GM13977 (cell line): ENCODE measurements at regions not wholly inside any gene's neighbourhood (a gene's known extent, or its start where the extent isn't known, plus 50 kb on each side); places are given as distances from the start of the nearest gene placed in this dataset.
"Not testable (repeated sequence)": the region's sequence is repeated elsewhere in the genome, so short reads cannot be mapped to it uniquely, and the experiment has no call there.

Source experiments
- DNase-seq: peaks from one replicate; pipeline ENCODE4 v3.0.0; 2012; ENCODE audit warnings: low spot score
- CTCF ChIP-seq: IDR thresholded peaks from 2 replicates; pipeline ENCODE4 v1.5.1; 2012; ENCODE audit warnings: mild to moderate bottlenecking, control low read depth; ENCODE audit not compliant: insufficient read depth; ENCODE audit errors: extremely low read depth, missing control alignments
- in situ Hi-C: fragments of 300-500 bp; cut with MboI; formaldehyde crosslinking; loops from one replicate; pipeline ENCODE4 v1.12.0; 2022; ENCODE audit warnings: low sequenced_read_pairs, low pct_unique_long_range_greater_than_20kb, mixed read lengths, inconsistent platforms; ENCODE audit not compliant: unreplicated experiment

GRCh38 chr3:137695351-137695750 is 68.8 kb upstream of the SOX14 start:
- in situ Hi-C loops = no loop called here
- TF ChIP-seq CTCF = no peak

GRCh38 chr3:137709011-137709601 is 55.0 kb upstream of the SOX14 start:
- DNase-seq = peak; percentile 45
- in situ Hi-C loops = no loop called here
- peak; percentile 43 for TF ChIP-seq CTCF

More at GRCh38 chr3:137695351-137695750, 68.8 kb upstream of the SOX14 start:
- DNase-seq = no peak

GRCh38 chr3:137713965-137714364 is 50.1 kb upstream of the SOX14 start:
- in situ Hi-C loops, DNase-seq: not testable (repeated sequence)
